Liver (tissue), 8 donors: ENCODE measurements at regions not wholly inside any gene's neighbourhood (a gene's known extent, or its start where the extent isn't known, plus 50 kb on each side); places are given as distances from the start of the nearest gene placed in this dataset.

Experiments
- DNase-seq: peaks from one replicate; pipeline ENCODE4 v3.0.0-alpha.2; 2017; ENCODE audit warnings: low spot score
- H3K27ac ChIP-seq, 2 donors: one replicate each; pipeline ENCODE4 v1.7.0; 2013; ENCODE audit warnings: inconsistent platforms in 2 of 2, low read length in 2 of 2, control low read depth in 1 of 2, low read depth in 1 of 2, mild to moderate bottlenecking in 1 of 2
- H3K27me3 ChIP-seq, 4 donors: one replicate each; pipeline versions ENCODE4 v1.6.1 to v1.7.0; 2013; ENCODE audit warnings: low read length in 3 of 4, inconsistent platforms in 1 of 4, mild to moderate bottlenecking in 1 of 4, moderate library complexity in 1 of 4; ENCODE audit not compliant: control insufficient read depth in 4 of 4, insufficient read depth in 4 of 4
- H3K36me3 ChIP-seq, 4 donors: one replicate each; pipeline versions ENCODE4 v1.6.1 to v1.7.0; 2013; ENCODE audit warnings: low read length in 3 of 4, mild to moderate bottlenecking in 3 of 4, low read depth in 1 of 4, moderate library complexity in 1 of 4; ENCODE audit not compliant: control insufficient read depth in 4 of 4, insufficient read depth in 3 of 4
- H3K4me1 ChIP-seq, 4 donors: one replicate each; pipeline versions ENCODE4 v1.6.1 to v1.7.0; 2013; ENCODE audit warnings: low read length in 3 of 4, mild to moderate bottlenecking in 3 of 4, moderate library complexity in 1 of 4; ENCODE audit not compliant: control insufficient read depth in 4 of 4, insufficient read depth in 4 of 4
- H3K4me3 ChIP-seq, 3 donors: one replicate each; pipeline versions ENCODE4 v1.6.1 to v1.7.0; 2013; ENCODE audit warnings: low read length in 3 of 3, control low read depth in 1 of 3, low read depth in 1 of 3, mild to moderate bottlenecking in 1 of 3
- H3K9ac ChIP-seq, 2 donors: one replicate each; pipeline ENCODE4 v1.7.0; 2013; ENCODE audit warnings: low read length in 2 of 2, mild to moderate bottlenecking in 2 of 2, moderate library complexity in 2 of 2, control low read depth in 1 of 2, low read depth in 1 of 2
- H3K9me3 ChIP-seq, 4 donors: one replicate each; pipeline versions ENCODE4 v1.6.1 to v1.7.0; 2013; ENCODE audit warnings: low read length in 3 of 4; ENCODE audit not compliant: control insufficient read depth in 4 of 4
- ATF3 ChIP-seq: IDR thresholded peaks from 2 replicates; pipeline ENCODE4 v1.6.1; 2016; ENCODE audit warnings: antibody characterized with exemption
- CTCF ChIP-seq: fragments of 150-350 bp; IDR thresholded peaks from 2 replicates; pipeline ENCODE4 v1.5.1; 2017; ENCODE audit warnings: improper control_type of control experiment, low read depth, low read length; ENCODE audit not compliant: missing input control
- EGR1 ChIP-seq, 2 donors: IDR thresholded peaks; 2 replicates each; pipeline ENCODE4 v1.6.1; 2016 to 2018; ENCODE audit warnings: antibody characterized with exemption in 2 of 2, low read depth in 2 of 2
- FOXA1 ChIP-seq: IDR thresholded peaks from 2 replicates; pipeline ENCODE4 v1.6.1; 2016; ENCODE audit warnings: antibody characterized with exemption
- FOXA2 ChIP-seq: IDR thresholded peaks from 2 replicates; pipeline ENCODE4 v1.6.1; 2016; ENCODE audit warnings: antibody characterized with exemption
- GABPA ChIP-seq, 2 donors: IDR thresholded peaks in 1 of 2; conservative IDR thresholded peaks in 1 of 2; 2 replicates each; pipeline ENCODE4 v1.6.1; 2016; ENCODE audit warnings: antibody characterized with exemption in 2 of 2, mild to moderate bottlenecking in 1 of 2, moderate library complexity in 1 of 2
- HNF4A ChIP-seq, 2 donors: conservative IDR thresholded peaks; 2 replicates each; pipeline ENCODE4 v1.6.1; 2016; ENCODE audit warnings: antibody characterized with exemption in 2 of 2, mild to moderate bottlenecking in 2 of 2
- HNF4G ChIP-seq: IDR thresholded peaks from 2 replicates; pipeline ENCODE4 v1.6.1; 2016; ENCODE audit warnings: antibody characterized with exemption
- JUND ChIP-seq, 2 donors: IDR thresholded peaks; 2 replicates each; pipeline ENCODE4 v1.6.1; 2016; ENCODE audit warnings: antibody characterized with exemption in 2 of 2
- MAX ChIP-seq: IDR thresholded peaks from 2 replicates; pipeline ENCODE4 v1.6.1; 2016; ENCODE audit warnings: antibody characterized with exemption
- NR2F2 ChIP-seq: IDR thresholded peaks from 2 replicates; pipeline ENCODE4 v1.6.1; 2016; ENCODE audit warnings: antibody characterized with exemption
- RAD21 ChIP-seq, 2 donors: IDR thresholded peaks; 2 replicates each; pipeline ENCODE4 v1.6.1; 2016; ENCODE audit warnings: antibody characterized with exemption in 2 of 2, mild to moderate bottlenecking in 2 of 2
- REST ChIP-seq: IDR thresholded peaks from 2 replicates; pipeline ENCODE4 v1.6.1; 2016; ENCODE audit warnings: antibody characterized with exemption, mild to moderate bottlenecking
- RXRA ChIP-seq, 2 donors: IDR thresholded peaks; 2 replicates each; pipeline ENCODE4 v1.6.1; 2017 to 2018; ENCODE audit warnings: antibody characterized with exemption in 2 of 2, mild to moderate bottlenecking in 1 of 2
- SP1 ChIP-seq: IDR thresholded peaks from 2 replicates; pipeline ENCODE4 v1.6.1; 2018; ENCODE audit warnings: antibody characterized with exemption, mild to moderate bottlenecking
- TAF1 ChIP-seq: conservative IDR thresholded peaks from 2 replicates; pipeline ENCODE4 v1.6.1; 2016; ENCODE audit warnings: antibody characterized with exemption, mild to moderate bottlenecking
- YY1 ChIP-seq: IDR thresholded peaks from 2 replicates; pipeline ENCODE4 v1.6.1; 2016; ENCODE audit warnings: antibody characterized with exemption, mild to moderate bottlenecking
- ZBTB33 ChIP-seq: IDR thresholded peaks from 2 replicates; pipeline ENCODE4 v1.6.1; 2016; ENCODE audit warnings: antibody characterized with exemption
- WGBS: extraction: QIAGEN DNeasy Blood & Tissue Kit; methylation state at CpG from one replicate; pipeline ENCODE4 v1.1.7; 2013; 5-methylcytosine and 5-hydroxymethylcytosine counted together
- donor health status: healthy.
- donor health status: healthy.
- donor health status: healthy.
- donor health status: healthy.
- donor health status: healthy.

GRCh38 chr6:14883921-14884320, 361.9 kb upstream of the JARID2 start:
- TF ChIP-seq RXRA (IDR thresholded peaks at IDR 0.05): no peak
- TF ChIP-seq HNF4A (conservative IDR thresholded peaks at IDR 0.05): no peak
- no peak for TF ChIP-seq ZBTB33
- TF ChIP-seq ATF3: no peak
- TF ChIP-seq TAF1: no peak
- no peak for TF ChIP-seq FOXA1
- TF ChIP-seq NR2F2: no peak
- no peak for TF ChIP-seq CTCF
- no peak for TF ChIP-seq MAX
- TF ChIP-seq EGR1 (IDR thresholded peaks at IDR 0.05; ENCODE audit: low read depth in 2 of 2): no peak
- TF ChIP-seq RAD21 (IDR thresholded peaks at IDR 0.05): no peak
- TF ChIP-seq GABPA (IDR thresholded peaks at IDR 0.05 in 1 of 2, conservative IDR thresholded peaks at IDR 0.05 in 1 of 2): no peak
- TF ChIP-seq SP1: no peak
- no peak for TF ChIP-seq JUND (IDR thresholded peaks at IDR 0.05)
- TF ChIP-seq FOXA2: no peak
- no peak for TF ChIP-seq REST
- TF ChIP-seq YY1: no peak
- no peak for TF ChIP-seq HNF4G
- WGBS: 80% methylated on average over 4 of the region's 4 CpGs
- Histone ChIP-seq H3K4me1 (peaks cover 0 to 3% (median under 1%) of the 10 kb centered on the region in 4 donors), H3K36me3 (no peaks in the 10 kb centered on the region), H3K4me3 (no peak overlapping the region), H3K9ac (no peak overlapping the region), H3K27ac (no peak overlapping the region), H3K27me3 (no peaks in the 10 kb centered on the region), H3K9me3 (no peaks in the 10 kb centered on the region)
- DNase-seq: no peak
